GM18951 (cell line): ENCODE measurements at regions not wholly inside any gene's neighbourhood (a gene's known extent, or its start where the extent isn't known, plus 50 kb on each side); places are given as distances from the start of the nearest gene placed in this dataset.

Source experiments
- POLR2A ChIP-seq: IDR thresholded peaks from 4 replicates; pipeline ENCODE4 v1.6.1; 2011; ENCODE audit warnings: mild to moderate bottlenecking; ENCODE audit not compliant: insufficient read length, insufficient read depth; ENCODE audit errors: extremely low read depth
- in situ Hi-C: fragments of 300-500 bp; cut with MboI; formaldehyde crosslinking; loops from one replicate; pipeline ENCODE4 v1.12.0; 2022; ENCODE audit warnings: low sequenced_read_pairs, mixed read lengths, inconsistent platforms; ENCODE audit not compliant: unreplicated experiment

DNA sequence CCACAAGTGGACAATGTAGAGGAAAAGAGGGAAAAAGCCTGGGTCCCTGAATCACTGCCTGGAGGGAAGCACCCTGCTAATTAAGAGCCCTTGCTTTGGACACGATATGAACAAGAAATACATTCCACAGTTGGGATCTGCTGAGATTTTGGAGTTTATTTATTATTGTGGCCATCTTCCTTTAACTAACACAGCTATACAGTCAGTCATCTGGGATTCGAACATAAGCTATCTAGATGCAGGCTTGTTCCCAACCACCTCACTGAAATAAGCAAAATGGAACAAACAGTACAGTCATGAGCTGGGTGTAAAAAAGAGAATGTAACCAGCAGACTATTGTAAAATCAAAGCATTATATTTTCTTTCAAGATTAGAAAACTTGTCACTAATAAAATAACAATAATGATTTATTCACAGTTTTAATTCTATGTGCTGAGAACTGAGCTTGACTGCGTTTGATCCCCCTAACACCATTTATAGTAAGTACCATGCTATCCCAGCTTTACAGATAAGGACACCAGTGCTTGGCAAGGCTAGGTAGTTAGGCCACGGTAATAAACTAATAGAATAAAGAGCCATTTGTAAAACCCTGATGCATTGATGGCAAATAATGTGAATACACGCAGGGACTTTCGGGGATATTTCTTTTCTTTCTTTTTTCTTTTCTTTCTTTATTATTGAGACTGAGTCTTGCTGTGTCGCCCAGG lies 223.8 kb upstream of the KLF6 start:
- in situ Hi-C loops: no loop called here
- no peak for TF ChIP-seq POLR2A

- in situ Hi-C loops: no loop called here
- TF ChIP-seq POLR2A: no peak
Measured at GRCh38 chr10:4007771-4008170, 222.8 kb upstream of the KLF6 start.

DNA sequence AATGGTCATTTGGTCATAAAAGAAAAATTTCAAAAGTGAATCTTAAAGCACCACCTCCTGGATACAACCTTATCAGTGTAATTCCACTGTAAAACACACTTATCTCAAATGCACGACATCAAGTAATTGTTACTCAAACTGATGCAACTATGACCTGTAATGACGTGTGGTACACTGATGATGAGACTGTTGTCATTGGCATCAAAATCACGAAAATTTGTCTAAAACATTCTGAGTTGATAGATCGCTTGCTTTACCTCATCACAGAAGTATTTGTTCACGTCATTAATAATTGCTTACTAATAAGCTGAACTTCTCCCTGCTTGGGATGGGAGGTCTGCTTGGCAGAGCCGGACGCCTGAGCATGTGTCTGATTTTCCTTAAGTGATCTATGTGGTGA lies 221.8 kb upstream of the KLF6 start:
- TF ChIP-seq POLR2A: no peak
- in situ Hi-C loops: no loop called here

GRCh38 chr10:4006051-4006450 lies 221.0 kb upstream of the KLF6 start:
- no peak for TF ChIP-seq POLR2A
- in situ Hi-C loops: no loop called here

DNA sequence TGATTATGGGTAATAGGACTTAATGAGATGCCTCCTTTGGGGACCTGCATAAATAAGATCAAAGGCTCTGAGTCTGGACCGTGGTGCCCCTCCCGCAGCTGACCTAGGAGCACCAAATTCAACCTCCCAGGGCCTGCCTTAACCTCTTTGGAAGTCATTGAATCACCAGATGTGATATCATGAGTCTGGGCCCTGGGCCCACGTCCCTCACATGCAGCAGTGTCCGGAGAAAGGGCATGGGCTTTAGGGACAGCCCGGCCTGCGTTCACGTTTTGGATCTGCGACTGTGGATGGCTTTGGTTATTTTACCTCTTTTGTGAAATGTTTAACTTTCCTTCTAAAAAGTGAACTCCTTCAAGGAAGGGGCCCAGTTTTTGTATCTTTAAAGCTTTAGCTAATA lies 220.0 kb upstream of the KLF6 start:
- in situ Hi-C loops: no loop called here
- TF ChIP-seq POLR2A: no peak

GRCh38 chr10:4004144-4004543 lies 219.1 kb upstream of the KLF6 start:
- no peak for TF ChIP-seq POLR2A

DNA sequence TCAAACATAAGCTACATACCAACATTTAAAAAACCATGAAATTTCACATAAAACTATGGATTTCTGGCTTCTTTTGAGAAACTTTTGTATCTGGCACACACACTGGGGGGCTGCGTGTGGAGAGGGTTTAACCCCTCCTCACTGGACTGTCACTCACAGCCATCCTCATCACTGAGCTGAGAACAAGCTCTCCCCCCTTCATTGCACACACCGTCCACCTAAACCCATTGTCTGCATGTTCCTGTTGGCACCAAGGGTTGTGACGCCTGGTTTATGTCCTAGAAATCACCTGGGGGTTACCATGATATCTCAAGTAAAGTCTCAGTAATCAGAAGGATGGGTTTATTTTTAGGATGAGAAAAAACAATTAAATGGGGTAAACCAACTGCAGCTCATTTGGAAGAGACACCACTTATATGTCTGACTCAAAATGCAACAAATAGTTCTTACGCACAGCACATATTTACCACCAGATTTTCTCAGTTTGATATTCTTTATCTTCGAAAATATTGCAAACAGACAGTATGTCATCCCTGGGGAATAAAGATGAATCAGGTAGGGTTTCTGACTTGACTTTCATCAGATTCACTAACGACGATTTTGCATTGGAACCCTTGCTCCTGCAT lies 218.5 kb upstream of the KLF6 start:
- in situ Hi-C loops: no loop called here
- TF ChIP-seq POLR2A: no peak

More at GRCh38 chr10:4004144-4004543, 219.1 kb upstream of the KLF6 start:
- in situ Hi-C loops: no loop called here

DNA sequence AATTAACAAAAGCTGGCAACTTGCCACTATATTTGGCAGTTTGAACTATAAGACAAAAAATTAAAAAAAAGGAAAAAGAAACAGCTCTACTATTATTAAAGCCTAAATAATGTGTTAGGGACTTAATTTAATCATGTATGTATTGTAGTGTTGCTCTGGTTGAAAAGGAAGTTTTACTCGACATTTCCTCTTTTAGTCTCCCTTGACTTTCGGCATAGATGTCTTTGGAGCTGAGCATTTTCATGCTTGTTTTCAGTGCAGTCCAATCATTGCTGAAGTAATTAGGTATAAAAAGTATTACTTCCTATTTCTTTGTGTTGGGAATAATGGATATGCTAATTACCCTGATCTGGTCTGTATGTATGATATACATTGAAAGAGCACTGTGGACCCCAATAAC lies 216.8 kb upstream of the KLF6 start:
- TF ChIP-seq POLR2A: no peak
- in situ Hi-C loops: no loop called here

GRCh38 chr10:3999642-4000041 lies 214.6 kb upstream of the KLF6 start:
- TF ChIP-seq POLR2A: no peak
- in situ Hi-C loops: no loop called here

DNA sequence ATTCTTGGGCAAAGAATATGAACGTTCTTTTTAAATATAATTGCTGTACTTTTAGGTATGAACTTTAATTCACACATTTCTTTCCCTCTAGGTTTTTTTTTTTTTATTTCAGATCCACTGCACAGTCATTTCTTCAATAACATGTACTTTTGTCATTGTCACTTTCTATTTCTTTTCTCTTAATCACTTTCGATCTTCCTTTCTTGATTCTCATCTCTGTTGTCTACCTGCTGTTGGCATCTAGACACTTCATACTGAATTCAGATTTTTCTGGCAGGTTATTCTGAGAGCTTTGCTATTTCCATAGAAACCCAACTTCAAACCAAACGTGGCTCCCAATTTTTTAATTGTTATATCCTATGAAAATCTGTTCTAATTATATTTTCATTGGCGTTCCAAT lies 211.7 kb upstream of the KLF6 start:
- in situ Hi-C loops: no loop called here
- no peak for TF ChIP-seq POLR2A

GRCh38 chr10:3995302-3996210 lies 210.5 kb upstream of the KLF6 start:
- in situ Hi-C loops: no loop called here
- no peak for TF ChIP-seq POLR2A

GRCh38 chr10:3992382-3993178 lies 207.6 kb upstream of the KLF6 start:
- no peak for TF ChIP-seq POLR2A
- in situ Hi-C loops: no loop called here

- TF ChIP-seq POLR2A: no peak
- in situ Hi-C loops: no loop called here
Measured at GRCh38 chr10:3990307-3990706, 205.3 kb upstream of the KLF6 start.
